Endodermal cell (in vitro differentiated cells): ENCODE measurements at regions not wholly inside any gene's neighbourhood (a gene's known extent, or its start where the extent isn't known, plus 50 kb on each side); places are given as distances from the start of the nearest gene placed in this dataset.
"Not testable (repeated sequence)": the region's sequence is repeated elsewhere in the genome, so short reads cannot be mapped to it uniquely, and the experiment has no call there.

Source experiments
- DNase-seq: peaks from one replicate; pipeline ENCODE4 v3.0.0-alpha.2; 2017
- H3K27ac ChIP-seq: 2 replicates; pipeline ENCODE4 v1.5.1; 2013; ENCODE audit warnings: mild to moderate bottlenecking, low read depth, low read length, moderate library complexity
- H3K27me3 ChIP-seq: 2 replicates; pipeline ENCODE4 v1.6.1; 2013; ENCODE audit warnings: mild to moderate bottlenecking, low read length, moderate library complexity; ENCODE audit not compliant: insufficient read depth, control insufficient read depth, poor library complexity, severe bottlenecking
- H3K36me3 ChIP-seq: 2 replicates; pipeline ENCODE4 v1.7.0; 2013; ENCODE audit warnings: mild to moderate bottlenecking, low read length, moderate library complexity; ENCODE audit not compliant: control insufficient read depth, insufficient read depth
- H3K4me1 ChIP-seq: one replicate; pipeline ENCODE4 v1.7.0; 2013; ENCODE audit warnings: low read length; ENCODE audit not compliant: control insufficient read depth, insufficient read depth
- H3K4me3 ChIP-seq: 2 replicates; pipeline ENCODE4 v1.5.1; 2013; ENCODE audit warnings: mild to moderate bottlenecking, low read length, moderate library complexity
- H3K9ac ChIP-seq: 2 replicates; pipeline ENCODE4 v1.6.1; 2013; ENCODE audit warnings: mild to moderate bottlenecking, low read length, moderate library complexity; ENCODE audit not compliant: poor library complexity, severe bottlenecking; ENCODE audit errors: extremely low read depth
- H3K9me3 ChIP-seq: 2 replicates; pipeline ENCODE4 v1.6.1; 2013; ENCODE audit warnings: mild to moderate bottlenecking, low read length, moderate library complexity; ENCODE audit not compliant: control insufficient read depth
- H3K27ac Mint-ChIP-seq: 2 replicates; pipeline ENCODE4 v1.8.0; 2020; ENCODE audit warnings: mixed read lengths
- H3K27me3 Mint-ChIP-seq: 2 replicates; pipeline ENCODE4 v1.8.0; 2021; ENCODE audit warnings: mild to moderate bottlenecking, mixed read lengths; ENCODE audit not compliant: insufficient read depth
- H3K36me3 Mint-ChIP-seq: 2 replicates; pipeline ENCODE4 v1.8.0; 2020; ENCODE audit warnings: low read depth, mixed read lengths
- H3K4me1 Mint-ChIP-seq: 2 replicates; pipeline ENCODE4 v1.8.0; 2020; ENCODE audit warnings: mixed read lengths
- H3K4me3 Mint-ChIP-seq: 2 replicates; pipeline ENCODE4 v1.8.0; 2020; ENCODE audit warnings: mild to moderate bottlenecking, moderate library complexity, mixed read lengths
- H3K9me3 Mint-ChIP-seq: 2 replicates; pipeline ENCODE4 v1.8.0; 2020; ENCODE audit warnings: mild to moderate bottlenecking, mixed read lengths
- WGBS, 2 experiments: methylation state at CpG; one replicate each; pipeline versions ENCODE4 v1.1.5 to v1.1.7; 2013; ENCODE audit warnings: missing lambda C conversion rate in 2 of 2, mixed read lengths in 1 of 2; ENCODE audit not compliant: insufficient coverage in 1 of 2, insufficient read length in 1 of 2; 5-methylcytosine and 5-hydroxymethylcytosine counted together
- TF ChIP-seq, protein P1 (sequence below): fragments of 200-600 bp; sonication (generic); conservative IDR thresholded peaks from 2 replicates; pipeline ENCODE4 v1.5.0; 2021; ENCODE audit warnings: antibody characterized with exemption, mild to moderate bottlenecking

DNA sequence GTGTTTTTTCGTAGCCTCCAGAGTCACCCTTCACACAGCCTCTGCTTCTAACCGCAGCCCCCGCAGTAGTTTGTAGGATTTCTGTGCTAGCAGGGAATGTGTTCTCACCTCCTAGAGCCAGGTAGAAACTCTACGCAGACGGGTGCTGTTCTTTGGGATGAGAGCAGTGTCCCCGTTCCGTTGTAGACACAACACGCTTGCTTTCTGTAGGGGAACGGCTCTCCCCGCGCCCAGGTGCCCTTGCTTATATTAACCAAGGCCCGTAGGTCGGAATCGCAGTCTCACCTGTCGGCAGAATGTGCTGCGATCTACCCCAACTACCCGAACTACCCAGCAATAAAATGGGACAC is 111.8 kb upstream of the NBPF11 start:
- H3K27ac ChIP-seq = peak overlapping the region; percentile 26
- H3K27ac Mint-ChIP-seq = peak overlapping the region; percentile 100

DNA sequence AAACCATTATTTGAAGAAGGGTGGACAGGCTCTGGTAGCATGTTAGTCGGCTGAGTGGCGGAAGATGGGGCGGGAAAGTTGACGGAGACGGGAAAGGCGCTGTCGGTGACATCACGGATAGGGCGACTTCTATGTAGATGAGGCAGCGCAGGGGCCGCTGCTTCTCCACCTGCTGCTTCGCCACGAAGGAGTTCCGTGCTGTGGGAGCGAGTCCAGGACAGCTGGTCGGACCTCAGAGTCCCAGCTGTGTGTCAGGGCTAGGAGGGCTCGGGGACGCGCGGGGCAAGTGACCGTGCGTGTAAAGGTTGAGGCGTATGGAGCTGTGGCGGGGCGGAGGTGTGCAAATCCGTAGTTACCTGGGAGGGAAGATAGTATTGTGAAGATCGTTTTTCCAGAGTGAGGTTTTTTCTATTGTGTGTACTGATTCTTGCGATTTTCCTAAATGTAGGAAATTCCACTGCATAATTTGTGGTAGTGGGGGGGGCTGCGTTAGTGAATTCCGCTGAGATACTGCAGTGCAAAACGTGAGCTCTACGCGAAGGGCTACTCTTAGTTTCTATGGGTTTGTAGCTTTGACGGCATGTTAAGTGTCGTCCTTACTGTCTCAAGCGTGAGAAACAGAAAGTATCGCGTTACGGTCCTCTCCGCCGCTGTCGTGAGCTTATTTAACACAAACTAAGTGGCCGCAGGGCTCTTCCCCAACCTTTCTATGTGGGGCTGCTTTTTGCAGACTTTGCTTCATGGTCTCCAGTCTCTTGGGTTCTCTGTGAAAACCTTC is 111.2 kb upstream of the NBPF11 start:
- Histone ChIP-seq H3K9ac (peak overlapping the region; percentile 88), H3K36me3 (no peaks in the 10 kb centered on the region), H3K9me3 (no peaks in the 10 kb centered on the region), H3K4me3 (peak overlapping the region; percentile 85), H3K27ac (peak overlapping the region; percentile 92), H3K4me1 (no peaks in the 10 kb centered on the region), H3K27me3 (no peaks in the 10 kb centered on the region)
- H3K27me3 Mint-ChIP-seq = peaks cover 1% of the 10 kb centered on the region
- TF ChIP-seq, protein P1, sequence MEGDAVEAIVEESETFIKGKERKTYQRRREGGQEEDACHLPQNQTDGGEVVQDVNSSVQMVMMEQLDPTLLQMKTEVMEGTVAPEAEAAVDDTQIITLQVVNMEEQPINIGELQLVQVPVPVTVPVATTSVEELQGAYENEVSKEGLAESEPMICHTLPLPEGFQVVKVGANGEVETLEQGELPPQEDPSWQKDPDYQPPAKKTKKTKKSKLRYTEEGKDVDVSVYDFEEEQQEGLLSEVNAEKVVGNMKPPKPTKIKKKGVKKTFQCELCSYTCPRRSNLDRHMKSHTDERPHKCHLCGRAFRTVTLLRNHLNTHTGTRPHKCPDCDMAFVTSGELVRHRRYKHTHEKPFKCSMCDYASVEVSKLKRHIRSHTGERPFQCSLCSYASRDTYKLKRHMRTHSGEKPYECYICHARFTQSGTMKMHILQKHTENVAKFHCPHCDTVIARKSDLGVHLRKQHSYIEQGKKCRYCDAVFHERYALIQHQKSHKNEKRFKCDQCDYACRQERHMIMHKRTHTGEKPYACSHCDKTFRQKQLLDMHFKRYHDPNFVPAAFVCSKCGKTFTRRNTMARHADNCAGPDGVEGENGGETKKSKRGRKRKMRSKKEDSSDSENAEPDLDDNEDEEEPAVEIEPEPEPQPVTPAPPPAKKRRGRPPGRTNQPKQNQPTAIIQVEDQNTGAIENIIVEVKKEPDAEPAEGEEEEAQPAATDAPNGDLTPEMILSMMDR = no peak
- no peaks in the 10 kb centered on the region for H3K9me3 Mint-ChIP-seq
- peak; percentile 95 for DNase-seq
- H3K4me3 Mint-ChIP-seq = peak overlapping the region; percentile 66
- H3K27ac Mint-ChIP-seq = peak overlapping the region; percentile 100
- 1 to 2% methylated on average over 28 to 43 of the region's 43 CpGs for WGBS, 2 experiments
- H3K4me1 Mint-ChIP-seq = no peaks in the 10 kb centered on the region
- H3K36me3 Mint-ChIP-seq = no peaks in the 10 kb centered on the region

More for the DNA sequence above, 111.8 kb upstream of the NBPF11 start:
- H3K27me3 ChIP-seq = no peaks in the 10 kb centered on the region
- no peaks in the 10 kb centered on the region for H3K4me1 ChIP-seq
- peak overlapping the region; percentile 85 for H3K4me3 ChIP-seq
- H3K4me3 Mint-ChIP-seq = peak overlapping the region; percentile 66
- TF ChIP-seq, protein P1 = no peak
- H3K9me3 Mint-ChIP-seq = no peaks in the 10 kb centered on the region
- no peaks in the 10 kb centered on the region for H3K36me3 ChIP-seq
- 2% methylated on average over 7 to 17 of the region's 17 CpGs for WGBS, 2 experiments
- no peaks in the 10 kb centered on the region for H3K36me3 Mint-ChIP-seq
- peak overlapping the region; percentile 88 for H3K9ac ChIP-seq
- H3K9me3 ChIP-seq = no peaks in the 10 kb centered on the region
- no peaks in the 10 kb centered on the region for H3K4me1 Mint-ChIP-seq
- no peak for DNase-seq
- peaks cover 1% of the 10 kb centered on the region for H3K27me3 Mint-ChIP-seq

DNA sequence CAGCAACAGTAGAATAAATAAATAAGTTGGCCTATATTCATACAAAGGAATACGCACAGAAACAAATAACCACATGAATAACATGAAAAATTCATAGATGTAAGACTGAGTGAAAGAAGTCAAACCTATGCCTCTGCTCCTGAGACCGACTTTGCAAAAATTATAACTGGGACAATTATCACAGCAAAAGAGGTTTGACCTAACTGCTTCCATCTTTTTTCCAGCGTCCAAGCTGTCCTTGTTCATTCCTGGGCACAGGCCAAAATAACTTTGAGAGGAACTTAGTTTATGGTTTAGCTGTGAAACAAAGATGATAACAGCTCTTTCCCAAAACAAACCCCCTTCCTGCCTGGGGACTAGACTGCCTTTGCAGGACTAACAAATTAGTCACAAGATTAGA is 109.6 kb upstream of the NBPF11 start:
- not testable (repeated sequence) for H3K27ac Mint-ChIP-seq, DNase-seq, H3K9ac ChIP-seq, H3K4me3 ChIP-seq, H3K4me1 ChIP-seq, H3K27ac ChIP-seq, H3K36me3 Mint-ChIP-seq, H3K27me3 Mint-ChIP-seq, H3K36me3 ChIP-seq, H3K9me3 Mint-ChIP-seq, H3K27me3 ChIP-seq, H3K4me1 Mint-ChIP-seq, H3K9me3 ChIP-seq, H3K4me3 Mint-ChIP-seq
- 89 to 100% methylated on average over 1 to 2 of the region's 3 CpGs for WGBS, 2 experiments

DNA sequence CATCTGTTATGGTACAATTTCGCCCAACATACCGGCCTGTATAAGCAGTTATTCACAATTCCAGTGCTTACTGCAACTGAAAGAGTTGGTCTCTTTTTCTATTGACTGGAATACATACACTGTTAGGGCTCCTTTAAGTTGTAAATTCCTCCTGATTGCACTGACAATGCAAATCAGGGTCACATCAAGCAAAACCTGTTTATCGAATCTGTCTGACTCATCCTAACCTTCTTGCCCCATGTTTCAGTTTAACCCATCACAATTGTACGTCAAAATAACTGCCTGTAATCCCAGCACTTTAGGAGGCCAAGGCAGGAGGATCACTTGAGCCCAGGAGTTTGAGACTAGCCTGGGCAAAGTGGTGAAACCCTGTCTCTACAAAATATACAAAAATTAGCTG is 105.8 kb upstream of the NBPF11 start:
- H3K27ac Mint-ChIP-seq, H3K9me3 ChIP-seq, H3K4me3 ChIP-seq, DNase-seq, H3K27me3 ChIP-seq, H3K36me3 ChIP-seq, H3K36me3 Mint-ChIP-seq, H3K27me3 Mint-ChIP-seq, H3K4me1 ChIP-seq, H3K4me3 Mint-ChIP-seq, H3K4me1 Mint-ChIP-seq, H3K9me3 Mint-ChIP-seq, H3K27ac ChIP-seq, H3K9ac ChIP-seq: not testable (repeated sequence)
- WGBS, 2 experiments = 89 to 91% methylated on average over 4 of the region's 4 CpGs
